GM18870 (cell line): ENCODE measurements at regions not wholly inside any gene's neighbourhood (a gene's known extent, or its start where the extent isn't known, plus 50 kb on each side); places are given as distances from the start of the nearest gene placed in this dataset.

Source experiments
- ATAC-seq: cut with Tn5 transposase; IDR thresholded peaks from one replicate; pipeline ENCODE4 v1.9.1; 2021; ENCODE audit warnings: moderate library complexity; ENCODE audit not compliant: unreplicated experiment

DNA sequence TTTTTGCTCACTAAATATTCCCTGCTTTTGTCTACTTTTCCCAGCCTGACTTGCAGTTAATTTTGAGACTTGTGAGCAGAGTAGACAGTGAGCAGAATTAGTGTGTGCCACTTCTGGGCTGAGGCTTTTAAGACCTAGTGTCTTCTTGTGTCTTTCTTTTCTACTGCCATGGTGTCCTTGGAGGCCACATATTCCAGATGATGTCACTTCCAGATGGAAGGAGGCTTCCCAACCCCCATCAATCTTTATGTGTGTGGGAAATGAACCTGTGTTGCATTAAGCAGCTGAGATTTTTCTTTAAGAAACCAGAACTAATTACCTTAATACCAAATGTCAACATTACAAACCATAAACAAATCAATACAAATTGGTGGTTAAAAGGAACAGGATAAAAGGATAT is 774.7 kb upstream of the ROBO1 start:
- no peak for ATAC-seq

GRCh38 chr3:80537680-80538079 is 769.9 kb upstream of the ROBO1 start:
- ATAC-seq = no peak

DNA sequence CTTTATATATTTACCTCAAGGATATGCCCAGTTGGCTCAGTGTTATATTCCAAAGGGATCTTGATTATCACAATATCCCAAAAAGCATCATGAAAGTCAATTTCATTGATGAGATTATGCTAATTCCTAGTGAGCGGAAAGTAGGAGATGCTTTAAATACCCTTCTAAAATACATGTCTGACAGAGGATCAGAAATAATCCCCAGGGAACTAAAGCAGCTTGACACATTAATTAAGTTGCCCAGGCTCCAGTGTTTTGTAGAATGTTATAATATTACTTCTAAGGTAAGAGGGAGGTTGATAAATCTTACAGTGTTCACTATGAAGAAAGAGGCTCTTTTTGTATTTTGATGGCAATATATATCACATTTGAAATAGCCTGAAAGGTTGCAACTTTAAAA is 767.5 kb upstream of the ROBO1 start:
- ATAC-seq = no peak

- ATAC-seq = no peak
These were observed 765.8 kb upstream of the ROBO1 start for GRCh38 chr3:80533553-80533952.

- no peak for ATAC-seq
These were observed 758.4 kb upstream of the ROBO1 start for GRCh38 chr3:80526153-80526552.

- ATAC-seq = no peak
These were observed 753.3 kb upstream of the ROBO1 start for GRCh38 chr3:80521081-80521480.

DNA sequence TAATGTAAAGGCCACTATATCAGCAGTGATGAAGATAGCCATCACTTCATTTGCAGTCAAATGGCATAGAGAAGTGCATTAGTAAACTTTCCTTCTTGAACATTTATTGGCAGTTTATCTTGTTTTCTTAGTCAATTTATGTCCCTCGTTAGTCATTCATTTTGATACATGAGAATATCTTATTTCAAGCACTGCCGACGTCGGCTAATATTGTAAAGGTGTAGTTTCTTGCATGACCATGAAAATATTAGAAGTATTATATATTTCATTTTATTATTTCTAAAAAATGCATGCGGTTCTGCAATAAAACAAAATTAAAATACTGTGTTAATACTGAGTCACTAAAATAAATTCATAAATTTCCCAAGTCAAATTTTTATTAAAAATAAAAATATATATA is 751.6 kb upstream of the ROBO1 start:
- ATAC-seq = no peak

- ATAC-seq = no peak
These were observed 728.7 kb upstream of the ROBO1 start for GRCh38 chr3:80496452-80496851.

DNA sequence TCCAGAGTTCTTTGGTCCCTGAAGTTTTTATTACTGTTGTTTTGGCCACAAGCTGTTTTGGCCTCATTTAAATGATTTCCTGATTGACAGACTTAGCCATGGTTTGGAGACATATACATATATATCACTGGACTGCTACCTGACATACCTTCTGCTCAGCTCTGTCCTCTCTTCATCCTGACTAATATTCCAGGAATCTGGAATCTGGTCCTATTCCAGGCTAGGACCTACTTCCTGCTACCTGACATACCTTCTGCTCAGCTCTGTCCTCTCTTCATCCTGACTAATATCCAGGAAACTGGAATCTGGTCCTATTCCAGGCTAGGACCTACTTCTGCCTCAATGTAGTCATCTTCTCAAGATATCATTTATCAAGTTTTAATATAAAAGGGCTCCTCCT is 724.4 kb upstream of the ROBO1 start:
- no peak for ATAC-seq

- no peak for ATAC-seq
These were observed 705.2 kb upstream of the ROBO1 start for GRCh38 chr3:80472961-80473360.

DNA sequence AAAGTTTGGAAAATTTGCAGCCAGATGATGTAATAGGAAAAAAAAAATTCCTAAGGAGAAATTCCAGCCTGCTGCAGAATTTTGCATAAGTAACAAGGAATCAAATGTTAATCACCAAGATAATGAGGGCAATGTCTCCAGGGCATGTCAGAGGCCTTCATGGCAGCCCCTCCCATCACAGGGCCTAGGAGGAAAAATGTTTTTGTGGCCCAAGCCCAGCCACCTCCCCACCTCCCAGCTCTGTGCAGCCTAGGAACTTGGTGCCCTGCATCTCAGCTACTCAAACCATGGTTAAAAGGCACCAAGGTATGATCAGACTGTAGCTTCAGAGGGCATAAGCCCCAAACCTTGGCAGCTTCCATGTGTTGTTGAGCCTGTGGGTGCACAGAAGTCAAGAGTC is 704.7 kb upstream of the ROBO1 start:
- ATAC-seq = no peak

DNA sequence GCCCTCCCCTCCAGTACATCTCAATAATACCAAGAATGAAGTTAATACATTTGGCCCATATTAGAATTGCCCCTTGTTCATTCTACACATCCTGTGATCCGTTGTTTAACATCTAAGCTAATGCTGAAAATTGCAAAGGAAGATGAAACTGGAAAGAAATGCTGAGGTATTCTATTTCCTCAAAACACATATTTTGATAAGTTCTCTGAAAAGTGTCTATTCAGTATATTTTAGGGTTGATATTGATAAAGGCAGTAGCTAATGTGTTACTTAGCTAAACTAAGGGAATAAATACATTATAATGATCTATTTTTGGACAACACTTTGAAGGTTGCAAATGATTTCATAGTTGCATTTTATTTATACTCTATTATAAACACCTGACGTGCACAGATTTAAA is 702.6 kb upstream of the ROBO1 start:
- no peak for ATAC-seq

DNA sequence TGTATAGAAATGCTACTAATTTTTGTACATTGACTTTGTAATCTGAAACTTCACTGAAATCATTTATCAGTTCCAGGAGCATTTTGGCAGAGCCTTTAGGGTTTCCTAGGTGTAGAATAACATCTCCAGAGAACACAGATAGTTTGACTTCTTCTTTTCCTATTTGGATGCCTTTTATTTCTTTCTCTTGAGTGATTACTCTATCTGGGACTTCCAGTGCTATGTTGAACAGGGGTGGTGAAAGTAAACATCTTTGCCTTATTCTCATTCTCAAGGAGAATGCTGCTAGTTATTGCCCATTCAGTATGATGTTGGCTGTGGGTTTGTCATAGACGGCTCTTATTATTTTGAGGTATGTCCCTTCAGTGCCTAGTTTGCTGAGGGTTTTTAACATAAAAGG is 697.9 kb upstream of the ROBO1 start:
- no peak for ATAC-seq

- ATAC-seq = no peak
These were observed 683.6 kb upstream of the ROBO1 start for GRCh38 chr3:80451393-80451792.

DNA sequence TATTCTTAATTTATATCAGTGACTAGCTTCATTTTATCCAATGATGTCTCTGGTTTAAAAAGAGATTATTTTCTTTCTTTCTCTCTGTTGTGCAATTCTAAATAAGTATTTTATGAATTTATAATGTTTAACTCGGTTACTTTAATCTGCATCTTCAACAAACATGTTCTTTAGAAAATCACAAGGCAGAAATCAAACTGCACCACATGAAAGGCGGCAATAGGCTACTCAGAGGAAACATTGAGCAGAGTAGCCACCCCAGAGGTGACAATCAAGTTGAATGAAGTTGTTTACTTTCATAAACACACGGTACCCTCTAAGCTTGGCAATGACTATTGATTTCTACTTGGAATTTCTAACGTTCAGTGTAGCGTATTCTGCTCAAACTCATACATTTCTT is 677.8 kb upstream of the ROBO1 start:
- no peak for ATAC-seq

GRCh38 chr3:80445053-80445452 is 677.3 kb upstream of the ROBO1 start:
- no peak for ATAC-seq

GRCh38 chr3:80439490-80439889 is 671.7 kb upstream of the ROBO1 start:
- ATAC-seq = no peak

- no peak for ATAC-seq
These were observed 666.6 kb upstream of the ROBO1 start for GRCh38 chr3:80434366-80434765.

GRCh38 chr3:80424951-80425350 is 657.2 kb upstream of the ROBO1 start:
- ATAC-seq = no peak

DNA sequence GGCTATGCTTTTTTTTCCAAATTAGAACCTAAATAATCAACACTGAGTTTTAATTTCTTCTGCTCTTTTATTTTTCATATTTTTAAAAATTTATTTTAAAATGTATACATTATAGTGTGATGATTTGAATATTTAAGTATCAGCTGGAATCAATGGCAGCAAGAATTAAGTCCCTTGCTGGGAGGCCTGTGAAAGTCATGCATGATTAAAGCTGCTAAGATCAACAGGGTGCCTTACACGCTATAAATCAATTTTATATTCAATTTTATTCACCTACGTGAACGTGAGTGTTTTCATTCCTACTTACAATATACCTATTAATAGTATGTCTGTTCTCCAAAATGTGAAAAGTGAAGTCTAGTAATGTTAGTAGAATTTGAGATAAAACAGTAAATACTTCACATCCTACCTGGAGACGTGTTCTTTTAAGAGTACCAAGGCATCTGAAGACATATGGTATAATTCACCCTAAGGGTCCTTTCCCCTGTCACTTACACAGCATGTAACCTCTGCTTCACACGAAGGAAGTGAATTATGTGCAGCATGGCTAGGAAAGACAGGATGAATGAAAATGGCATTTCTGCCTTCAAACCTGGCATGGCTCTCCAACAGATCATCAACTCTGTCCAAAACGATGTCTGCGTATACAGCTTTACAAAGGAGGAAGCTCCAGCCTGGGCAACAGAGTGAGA is 640.4 kb upstream of the ROBO1 start:
- no peak for ATAC-seq

DNA sequence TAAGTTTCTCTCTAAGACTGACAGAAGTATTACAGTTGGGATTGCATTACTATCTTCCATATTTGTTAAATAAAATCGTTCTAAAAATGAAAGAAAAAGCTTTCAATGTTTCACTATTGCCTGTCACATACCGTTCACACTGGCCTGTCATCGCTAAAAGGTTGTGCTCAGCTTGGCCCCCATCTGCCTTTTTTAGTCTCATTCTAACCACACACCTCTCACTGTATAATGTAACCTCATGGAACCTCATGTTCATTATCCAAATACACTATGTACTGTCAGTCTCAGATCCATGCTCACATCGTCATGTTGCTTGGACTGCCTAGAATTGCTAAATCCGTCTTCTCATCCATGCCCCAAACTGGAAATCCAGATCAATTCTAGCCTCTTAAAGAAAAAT is 637.8 kb upstream of the ROBO1 start:
- no peak for ATAC-seq

GRCh38 chr3:80395023-80395422 is 627.2 kb upstream of the ROBO1 start:
- no peak for ATAC-seq

GRCh38 chr3:80391573-80391972 is 623.8 kb upstream of the ROBO1 start:
- ATAC-seq = peak; percentile 95
